ENCODE measurements at regions not wholly inside any gene's neighbourhood (a gene's known extent, or its start where the extent isn't known, plus 50 kb on each side); places are given as distances from the start of the nearest gene placed in this dataset.

DNA sequence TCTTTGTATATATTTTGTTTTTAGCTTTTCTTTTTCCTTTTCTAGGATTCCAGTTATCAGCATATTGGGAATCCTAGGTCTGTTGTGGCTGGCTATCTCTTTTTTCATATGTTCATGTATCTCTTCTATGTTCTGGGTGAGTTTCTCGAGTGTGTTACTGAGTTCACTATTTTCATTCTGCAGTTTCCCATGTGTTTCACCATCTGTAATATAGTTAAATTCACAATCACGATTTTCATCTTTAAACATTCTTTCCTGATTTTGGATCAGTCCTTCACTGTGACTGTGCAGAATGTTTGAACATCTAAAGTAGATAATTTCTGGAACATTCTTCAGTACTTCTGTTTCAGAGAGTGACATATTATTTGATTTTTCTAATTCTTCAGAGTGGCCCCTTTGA, 862.1 kb downstream of the OLFM4 start:
- DNase-seq (ENCODE audit: low spot score), result no peak
- TF ChIP-seq, protein P1, sequence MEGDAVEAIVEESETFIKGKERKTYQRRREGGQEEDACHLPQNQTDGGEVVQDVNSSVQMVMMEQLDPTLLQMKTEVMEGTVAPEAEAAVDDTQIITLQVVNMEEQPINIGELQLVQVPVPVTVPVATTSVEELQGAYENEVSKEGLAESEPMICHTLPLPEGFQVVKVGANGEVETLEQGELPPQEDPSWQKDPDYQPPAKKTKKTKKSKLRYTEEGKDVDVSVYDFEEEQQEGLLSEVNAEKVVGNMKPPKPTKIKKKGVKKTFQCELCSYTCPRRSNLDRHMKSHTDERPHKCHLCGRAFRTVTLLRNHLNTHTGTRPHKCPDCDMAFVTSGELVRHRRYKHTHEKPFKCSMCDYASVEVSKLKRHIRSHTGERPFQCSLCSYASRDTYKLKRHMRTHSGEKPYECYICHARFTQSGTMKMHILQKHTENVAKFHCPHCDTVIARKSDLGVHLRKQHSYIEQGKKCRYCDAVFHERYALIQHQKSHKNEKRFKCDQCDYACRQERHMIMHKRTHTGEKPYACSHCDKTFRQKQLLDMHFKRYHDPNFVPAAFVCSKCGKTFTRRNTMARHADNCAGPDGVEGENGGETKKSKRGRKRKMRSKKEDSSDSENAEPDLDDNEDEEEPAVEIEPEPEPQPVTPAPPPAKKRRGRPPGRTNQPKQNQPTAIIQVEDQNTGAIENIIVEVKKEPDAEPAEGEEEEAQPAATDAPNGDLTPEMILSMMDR (IDR thresholded peaks at IDR 0.05), result no peak
- Histone ChIP-seq H3K4me3 (no peak overlapping the region), H3K27ac (no peak overlapping the region)

DNA sequence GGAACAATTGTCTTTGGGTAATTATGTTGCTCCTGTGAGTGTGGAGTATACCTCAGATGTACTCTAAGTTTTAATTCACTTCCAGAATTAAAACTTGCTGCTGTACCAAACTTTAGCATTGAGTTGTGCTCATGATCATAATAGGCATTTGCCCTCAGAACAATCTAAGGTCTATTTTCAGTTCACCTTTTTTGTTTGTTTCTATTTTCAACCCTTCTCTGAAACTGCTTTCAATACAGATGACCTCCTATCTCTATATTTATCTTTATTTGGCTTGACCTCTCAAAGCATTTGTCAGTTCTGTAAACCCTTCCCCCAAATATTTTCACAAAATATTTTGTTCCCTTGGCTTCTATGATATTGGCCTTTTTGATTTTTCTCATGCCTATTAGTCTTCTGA, 873.0 kb downstream of the OLFM4 start:
- H3K27ac ChIP-seq, result no peak overlapping the region
- DNase-seq (ENCODE audit: low spot score), result no peak
- no peak overlapping the region for H3K4me3 ChIP-seq
- TF ChIP-seq, protein P1 (IDR thresholded peaks at IDR 0.05), result no peak

DNA sequence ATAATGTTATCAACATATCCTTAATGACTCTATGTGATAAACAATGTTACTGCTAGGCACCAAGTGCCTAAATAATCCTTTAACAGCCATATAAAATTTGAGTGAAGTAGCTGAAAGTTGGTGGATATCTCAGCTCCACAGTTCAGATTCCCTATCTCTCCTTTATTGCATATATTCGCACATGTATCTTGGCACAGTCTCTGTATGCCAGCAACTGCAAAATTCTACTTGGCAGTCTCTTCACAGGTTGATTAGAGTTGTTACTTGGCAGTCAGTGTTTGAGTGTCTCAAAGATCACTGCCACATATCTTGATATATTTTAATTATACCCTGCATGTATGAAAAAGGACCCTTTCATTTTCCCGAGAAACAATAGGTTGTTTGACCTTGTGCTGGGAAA, 879.3 kb downstream of the OLFM4 start:
- no peak overlapping the region for H3K27ac ChIP-seq
- TF ChIP-seq, protein P1 (IDR thresholded peaks at IDR 0.05), result no peak
- DNase-seq (ENCODE audit: low spot score), result no peak
- H3K4me3 ChIP-seq, result no peak overlapping the region

DNA sequence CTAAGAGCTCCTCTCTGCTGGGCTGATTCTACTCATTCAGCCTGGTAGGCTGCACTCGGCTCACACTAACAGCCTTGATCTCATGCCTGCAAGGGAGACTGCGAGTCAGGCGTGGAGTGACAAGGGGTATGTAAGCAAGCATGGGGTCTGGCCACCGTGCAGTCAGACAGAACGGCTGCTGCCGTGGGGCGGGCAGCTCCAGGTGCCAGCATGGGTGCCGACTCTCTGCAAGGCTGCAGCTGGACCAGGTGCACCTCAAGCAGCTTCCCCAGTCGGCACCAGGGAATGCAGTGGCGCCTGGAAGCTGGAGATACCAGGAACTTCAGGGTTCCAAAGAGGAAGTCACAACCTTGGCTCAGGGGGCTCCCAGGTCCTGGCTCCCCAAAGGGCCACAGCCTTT, 892.3 kb downstream of the OLFM4 start:
- Histone ChIP-seq H3K4me3 (no peak overlapping the region), H3K27ac (no peak overlapping the region)
- DNase-seq (ENCODE audit: low spot score), result no peak
- TF ChIP-seq, protein P1 (IDR thresholded peaks at IDR 0.05), result no peak

DNA sequence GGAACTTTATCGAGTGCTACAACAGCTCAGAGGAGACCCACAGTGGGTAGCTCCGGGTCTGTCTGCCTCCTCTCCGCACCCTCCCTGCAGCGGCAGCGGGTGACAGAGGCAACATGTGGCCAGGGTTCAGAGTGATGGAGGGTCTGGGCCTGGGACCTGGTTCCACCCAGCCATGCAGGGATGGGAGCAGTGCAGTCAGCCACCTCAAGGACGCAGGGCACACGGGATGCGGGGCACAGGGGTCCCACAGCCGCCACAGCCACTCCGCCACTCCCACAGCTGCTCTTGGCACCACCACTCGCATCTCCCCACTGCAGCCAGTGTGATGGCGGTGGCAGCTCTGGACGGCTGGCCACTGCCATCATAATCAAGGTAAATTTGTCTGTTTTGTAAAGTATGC, 892.9 kb downstream of the OLFM4 start:
- DNase-seq (ENCODE audit: low spot score), result no peak
- Histone ChIP-seq H3K27ac (no peak overlapping the region), H3K4me3 (no peak overlapping the region)
- TF ChIP-seq, protein P1 (IDR thresholded peaks at IDR 0.05), result no peak

DNA sequence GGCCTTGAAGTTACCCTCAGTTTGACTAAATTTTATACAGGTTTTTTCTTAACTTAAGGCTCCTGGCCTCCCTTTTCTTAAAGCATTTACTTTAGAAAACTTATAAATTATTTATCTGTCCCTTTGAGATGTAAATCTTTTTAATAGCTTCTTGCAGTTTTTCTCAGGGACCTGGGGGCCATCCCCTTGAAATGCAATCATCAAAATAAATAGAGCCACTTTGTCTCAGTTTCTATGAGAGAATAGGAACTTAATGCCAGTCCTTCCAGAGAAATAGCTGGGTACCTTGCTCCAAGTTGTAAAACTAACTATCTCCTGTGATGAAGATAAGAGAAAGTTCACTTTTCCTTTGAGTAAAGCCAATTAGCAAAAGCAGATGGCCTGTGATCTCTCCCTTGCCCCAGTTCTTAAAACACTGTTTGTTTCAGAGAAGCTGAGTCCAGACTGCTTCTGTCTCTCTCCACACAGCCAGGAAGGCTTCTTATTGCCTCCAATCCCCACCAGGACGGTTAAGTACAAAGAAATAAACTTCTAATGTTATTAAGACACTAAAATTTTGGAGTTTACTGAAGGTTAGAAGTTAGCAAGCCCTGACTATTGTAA, 913.1 kb downstream of the OLFM4 start:
- H3K27ac ChIP-seq, result no peak overlapping the region
- H3K4me3 ChIP-seq, result no peak overlapping the region
- TF ChIP-seq, protein P1 (IDR thresholded peaks at IDR 0.05), result no peak
- no peak for DNase-seq (ENCODE audit: low spot score)

DNA sequence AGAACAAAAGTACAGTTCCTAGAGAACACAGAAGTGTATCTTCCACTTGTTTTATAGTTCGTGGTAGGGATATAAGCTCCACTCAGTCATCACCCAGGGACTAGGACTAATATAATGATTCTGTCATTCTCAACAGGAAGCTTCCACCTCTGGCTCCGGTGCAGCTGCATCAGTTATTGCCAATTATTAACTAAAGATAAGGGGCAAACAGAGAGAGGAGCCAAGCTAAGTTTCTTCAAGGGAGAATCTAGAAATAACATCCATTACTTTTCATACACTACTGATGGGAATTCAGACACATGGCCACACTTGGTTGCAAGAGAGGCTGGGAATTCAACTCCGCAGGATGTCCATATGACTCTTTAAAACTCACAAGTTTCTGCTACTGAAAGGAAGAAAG, 917.9 kb downstream of the OLFM4 start:
- no peak overlapping the region for H3K27ac ChIP-seq
- DNase-seq (ENCODE audit: low spot score), result no peak
- H3K4me3 ChIP-seq, result no peak overlapping the region
- TF ChIP-seq, protein P1 (IDR thresholded peaks at IDR 0.05), result no peak
